B cell (primary cell): ENCODE measurements at regions not wholly inside any gene's neighbourhood (a gene's known extent, or its start where the extent isn't known, plus 50 kb on each side); places are given as distances from the start of the nearest gene placed in this dataset.

Source experiments
- ATAC-seq: fragments of 200-7000 bp; cut with Tn5 transposase; one replicate; pipeline ENCODE4 v1.10.0; 2021; ENCODE audit warnings: low read depth, mild to moderate bottlenecking, moderate number of reproducible peaks, moderate library complexity
- CTCF ChIA-PET: fragments of 350-600 bp; sonication (Branson Sonifier 250); formaldehyde crosslinking; loops from one replicate; lab custom pipeline; 2021; ENCODE audit warnings: antibody characterized with exemption, inconsistent platforms; lab: Charles Lee
- POLR2A ChIA-PET: fragments of 350-600 bp; sonication (Branson Sonifier 250); formaldehyde crosslinking; loops from one replicate; lab custom pipeline; 2021; ENCODE audit warnings: antibody characterized with exemption; lab: Charles Lee
- DNase-seq: peaks from one replicate; pipeline ENCODE4 v3.0.0; 2013
- H2AFZ ChIP-seq: 2 replicates; pipeline ENCODE4 v1.6.1; 2012; ENCODE audit warnings: mild to moderate bottlenecking, low read depth, low read length; ENCODE audit not compliant: insufficient read depth, poor library complexity, severe bottlenecking
- H3K27ac ChIP-seq, 2 donors: 1 replicate in 1 of 2; 2 replicates in 1 of 2; pipeline ENCODE4 v1.5.1; 2012 to 2013; ENCODE audit warnings: low read length in 2 of 2, mild to moderate bottlenecking in 2 of 2, moderate library complexity in 1 of 2
- H3K27me3 ChIP-seq, 4 experiments: fragments of 200-600 bp in 1 of 4; sonication (generic) in 1 of 4; replicated peaks in 1 of 4; 1 replicate in 2 of 4; 2 replicates in 2 of 4; pipeline versions ENCODE4 v1.6.1 to v1.7.0; 2013 to 2016; ENCODE audit warnings: low read length in 3 of 4, mild to moderate bottlenecking in 2 of 4, mixed read lengths in 1 of 4, moderate library complexity in 1 of 4; ENCODE audit not compliant: insufficient read depth in 4 of 4, control insufficient read depth in 3 of 4; ENCODE audit errors: control extremely low read depth in 1 of 4
- H3K36me3 ChIP-seq, 2 experiments: replicated peaks in 1 of 2; 1 replicate in 1 of 2; 2 replicates in 1 of 2; pipeline versions ENCODE4 v1.6.1 to v1.7.1; 2013; ENCODE audit warnings: low read length in 1 of 2; ENCODE audit not compliant: insufficient read depth in 2 of 2, control insufficient read depth in 1 of 2; ENCODE audit errors: control extremely low read depth in 1 of 2, extremely low read depth in 1 of 2
- H3K4me1 ChIP-seq, 2 donors: fragments of 200-600 bp in 1 of 2; sonication (generic) in 1 of 2; 1 replicate in 1 of 2; 2 replicates in 1 of 2; pipeline versions ENCODE4 v1.5.1 to v1.6.1; 2013 to 2017; ENCODE audit warnings: low read length in 2 of 2; ENCODE audit not compliant: control insufficient read depth in 2 of 2, insufficient read depth in 2 of 2
- H3K4me2 ChIP-seq: replicated peaks from 2 replicates; pipeline ENCODE3; 2012; ENCODE audit warnings: mild to moderate bottlenecking, low read depth, low read length; ENCODE audit not compliant: poor library complexity, severe bottlenecking
- H3K4me3 ChIP-seq, 5 experiments: fragments of 200-600 bp in 1 of 5; sonication (generic) in 1 of 5; 1 replicate in 3 of 5; 2 replicates in 2 of 5; pipeline versions ENCODE4 v1.5.1 to v1.7.0; 2011 to 2016; ENCODE audit warnings: low read length in 4 of 5, mild to moderate bottlenecking in 4 of 5, low read depth in 2 of 5, control low read depth in 1 of 5, moderate library complexity in 1 of 5; ENCODE audit not compliant: insufficient read depth in 1 of 5; ENCODE audit errors: control extremely low read depth in 1 of 5, extremely low read depth in 1 of 5
- H3K79me2 ChIP-seq: fragments of 200-600 bp; sonication (generic); one replicate; pipeline ENCODE4 v1.6.0; 2016; ENCODE audit warnings: low read length; ENCODE audit not compliant: control insufficient read depth, insufficient read depth
- H3K9ac ChIP-seq: fragments of 200-600 bp; sonication (generic); 2 replicates; pipeline ENCODE4 v1.6.1; 2017; ENCODE audit warnings: mild to moderate bottlenecking, low read length, moderate library complexity
- H3K9me3 ChIP-seq, 3 donors: one replicate each; pipeline versions ENCODE4 v1.6.1 to v1.7.1; 2013; ENCODE audit warnings: low read length in 2 of 3; ENCODE audit not compliant: control insufficient read depth in 2 of 3, insufficient read depth in 1 of 3; ENCODE audit errors: control extremely low read depth in 1 of 3
- H4K20me1 ChIP-seq: 2 replicates; pipeline ENCODE4 v1.6.0; 2012; ENCODE audit warnings: mild to moderate bottlenecking, low read length; ENCODE audit not compliant: insufficient read depth, control insufficient read depth, poor library complexity, severe bottlenecking
- H3K27ac Mint-ChIP-seq: one replicate; pipeline ENCODE4 v1.8.0; 2021; ENCODE audit warnings: mixed read lengths
- H3K27me3 Mint-ChIP-seq: one replicate; pipeline ENCODE4 v1.8.0; 2021; ENCODE audit warnings: mixed read lengths
- H3K4me1 Mint-ChIP-seq: one replicate; pipeline ENCODE4 v1.8.0; 2021; ENCODE audit warnings: mixed read lengths
- H3K4me3 Mint-ChIP-seq: one replicate; pipeline ENCODE4 v1.8.0; 2021; ENCODE audit warnings: mixed read lengths
- H3K9me3 Mint-ChIP-seq: one replicate; pipeline ENCODE4 v1.8.0; 2022; ENCODE audit warnings: mixed read lengths; ENCODE audit not compliant: insufficient read depth
- CTCF ChIP-seq: fragments of 200-600 bp; IDR thresholded peaks from one replicate; pipeline ENCODE4 v1.8.0; 2022; ENCODE audit warnings: antibody characterized with exemption, mild to moderate bottlenecking
- EZH2 ChIP-seq: IDR thresholded peaks from 2 replicates; pipeline ENCODE4 v1.6.1; 2012; ENCODE audit warnings: borderline replicate concordance, low read depth, mild to moderate bottlenecking, moderate library complexity, low read length; ENCODE audit not compliant: insufficient read depth, poor library complexity, severe bottlenecking
- WGBS: methylation state at CpG from one replicate; pipeline ENCODE4 v1.1.5; 2013; ENCODE audit warnings: missing lambda C conversion rate; ENCODE audit not compliant: insufficient coverage; 5-methylcytosine and 5-hydroxymethylcytosine counted together
- intact Hi-C: fragments of 100-400 bp; cut with micrococcal nuclease; formaldehyde crosslinking; loops from one replicate; pipeline ENCODE4 v1.10.0; 2022

- no peak for ATAC-seq
- Histone ChIP-seq H3K27ac (no peak overlapping the region), H3K27me3 (no peaks in the 10 kb centered on the region), H2AFZ (no peak overlapping the region), H3K9ac (no peak overlapping the region), H3K36me3 (no peaks in the 10 kb centered on the region), H3K4me2 (no peak overlapping the region), H3K4me3 (no peak overlapping the region), H3K79me2 (no peaks in the 10 kb centered on the region), H3K4me1 (no peaks in the 10 kb centered on the region), H4K20me1 (no peaks in the 10 kb centered on the region), H3K9me3 (no peaks in the 10 kb centered on the region)
- ChIA-PET CTCF (no interaction called here), POLR2A (no interaction called here)
- no peak overlapping the region for H3K27ac Mint-ChIP-seq
- no peak overlapping the region for H3K4me3 Mint-ChIP-seq
- no peaks in the 10 kb centered on the region for H3K4me1 Mint-ChIP-seq
- DNase-seq, result no peak
- H3K27me3 Mint-ChIP-seq, result no peaks in the 10 kb centered on the region
- intact Hi-C loops, result no loop called here
- no CpG with 5 or more reads among the region's 2 CpGs for WGBS
- TF ChIP-seq CTCF, result no peak
- TF ChIP-seq EZH2, result no peak
- peaks cover 2% of the 10 kb centered on the region for H3K9me3 Mint-ChIP-seq
Measured at GRCh38 chr4:58809948-58810347, 1699.8 kb upstream of the IGFBP7 start.

- no peak overlapping the region for H2AFZ ChIP-seq
- H3K4me1 Mint-ChIP-seq, result no peaks in the 10 kb centered on the region
- no peaks in the 10 kb centered on the region for H3K27me3 ChIP-seq
- no peaks in the 10 kb centered on the region for H3K4me1 ChIP-seq
- ChIA-PET POLR2A (no interaction called here), CTCF (no interaction called here)
- no peaks in the 10 kb centered on the region for H4K20me1 ChIP-seq
- peaks cover 2% of the 10 kb centered on the region for H3K9me3 Mint-ChIP-seq
- intact Hi-C loops, result no loop called here
- no peak for ATAC-seq
- DNase-seq, result no peak
- no peaks in the 10 kb centered on the region for H3K36me3 ChIP-seq
- no peaks in the 10 kb centered on the region for H3K79me2 ChIP-seq
- H3K9ac ChIP-seq, result no peak overlapping the region
- 84% methylated on average over 3 of the region's 3 CpGs for WGBS
- TF ChIP-seq CTCF (no peak), EZH2 (no peak)
- no peak overlapping the region for H3K4me3 ChIP-seq
- H3K27me3 Mint-ChIP-seq, result no peaks in the 10 kb centered on the region
- no peak overlapping the region for H3K4me3 Mint-ChIP-seq
- H3K27ac ChIP-seq, result no peak overlapping the region
- H3K9me3 ChIP-seq, result no peaks in the 10 kb centered on the region
- no peak overlapping the region for H3K27ac Mint-ChIP-seq
- no peak overlapping the region for H3K4me2 ChIP-seq
Measured at GRCh38 chr4:58809366-58809765, 1699.2 kb upstream of the IGFBP7 start.
